Left renal pelvis (tissue), 4 donors: ENCODE measurements at regions not wholly inside any gene's neighbourhood (a gene's known extent, or its start where the extent isn't known, plus 50 kb on each side); places are given as distances from the start of the nearest gene placed in this dataset.

ENCODE experiments used
- DNase-seq, 4 donors: peaks; one replicate each; pipeline ENCODE4 v3.0.0-alpha.2; 2013; ENCODE audit warnings: low read depth in 4 of 4, low spot score in 3 of 4

DNA sequence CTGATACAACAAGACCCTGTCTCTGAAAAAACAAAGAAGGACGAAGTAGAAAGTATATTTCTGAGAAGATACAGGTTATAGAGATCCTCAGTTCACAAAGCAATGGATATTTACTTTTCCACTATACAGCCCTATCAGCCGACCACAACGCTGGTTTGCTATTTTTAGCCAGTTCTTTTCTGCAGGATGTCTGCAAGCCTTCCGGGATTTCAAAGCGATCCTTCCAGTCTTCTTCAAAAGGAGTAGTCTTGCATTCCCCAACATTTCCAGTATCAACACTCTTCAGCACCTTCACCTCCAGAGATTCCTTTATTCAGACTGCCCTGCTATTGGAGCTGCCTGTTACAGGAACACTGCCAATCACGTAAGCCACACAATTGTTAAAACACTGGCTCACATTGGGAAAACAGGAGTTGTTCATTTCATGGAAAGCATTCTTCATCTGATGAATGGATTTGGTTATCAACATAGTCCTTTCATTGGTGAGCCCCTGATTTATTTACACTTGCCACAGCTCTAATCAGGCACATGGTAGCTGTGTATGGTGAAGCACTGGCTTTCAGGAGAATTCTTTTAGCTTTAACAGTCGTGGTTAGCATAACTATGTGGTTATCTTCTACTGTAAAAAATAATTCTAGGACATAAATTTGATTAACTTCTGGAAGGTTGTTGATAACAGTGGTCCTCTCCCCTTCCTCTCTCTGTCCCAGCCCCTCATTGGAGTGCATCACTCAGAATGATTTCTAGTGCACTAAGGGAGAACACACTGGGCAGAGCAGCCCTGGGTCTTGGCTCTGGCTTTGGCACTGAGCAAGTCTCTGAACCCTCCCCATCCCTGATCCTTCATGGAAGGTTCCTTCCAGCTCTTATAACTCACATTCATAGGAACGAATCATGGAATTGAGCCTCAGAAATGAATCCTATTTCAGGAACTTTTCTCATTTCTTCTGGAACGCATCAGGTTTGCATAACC is 109.9 kb upstream of the SORBS2 start:
- no peak for DNase-seq

DNA sequence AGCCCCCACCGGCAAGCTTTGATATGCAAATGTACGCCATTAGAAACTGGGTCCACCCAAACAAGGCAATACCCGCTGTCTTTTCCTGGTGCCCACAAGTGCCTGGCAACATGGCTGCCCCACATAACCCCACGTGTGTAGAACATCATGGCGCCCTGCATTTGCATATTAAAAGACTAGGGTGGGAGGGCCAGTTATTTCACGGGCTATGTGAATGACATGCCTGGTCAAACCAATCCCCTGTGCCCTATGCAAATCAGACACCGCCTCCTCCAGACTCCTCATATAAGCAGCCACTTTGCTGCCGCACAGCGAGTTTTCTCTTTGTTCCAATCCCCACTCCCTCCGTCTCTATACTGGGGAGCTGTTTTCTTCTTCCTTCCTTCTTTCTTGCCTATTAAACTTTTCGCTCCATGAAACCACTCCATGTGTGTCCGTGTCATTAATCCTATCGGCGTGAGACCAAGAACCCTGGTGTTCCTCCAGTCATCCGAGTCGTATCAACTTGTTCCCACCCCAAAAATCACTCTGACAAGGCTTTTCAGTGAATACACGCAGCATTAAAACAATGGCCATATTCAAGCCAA is 112.6 kb upstream of the SORBS2 start:
- no peak for DNase-seq

DNA sequence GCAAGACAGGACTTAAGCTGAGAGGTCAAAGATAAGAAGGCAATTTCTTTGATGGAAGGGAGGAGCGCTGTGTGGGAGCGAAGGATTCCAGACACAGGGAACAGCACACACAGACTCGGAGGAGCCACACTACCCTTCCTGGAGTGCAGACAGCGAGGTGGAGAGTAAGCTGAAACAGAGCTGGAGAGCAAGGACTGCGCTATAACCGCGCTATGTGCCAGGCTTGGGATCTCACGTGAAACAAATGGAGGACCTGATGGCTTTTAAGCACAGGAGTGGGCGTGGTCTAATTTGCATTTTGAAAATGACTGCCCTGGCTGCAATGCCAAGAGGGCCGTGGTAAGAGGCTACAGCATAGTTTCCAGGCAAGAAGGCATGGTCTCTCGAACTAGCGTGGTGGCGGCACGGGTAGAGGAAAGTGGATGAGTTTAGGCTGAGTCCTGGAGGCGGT is 113.9 kb upstream of the SORBS2 start:
- DNase-seq: no peak

DNA sequence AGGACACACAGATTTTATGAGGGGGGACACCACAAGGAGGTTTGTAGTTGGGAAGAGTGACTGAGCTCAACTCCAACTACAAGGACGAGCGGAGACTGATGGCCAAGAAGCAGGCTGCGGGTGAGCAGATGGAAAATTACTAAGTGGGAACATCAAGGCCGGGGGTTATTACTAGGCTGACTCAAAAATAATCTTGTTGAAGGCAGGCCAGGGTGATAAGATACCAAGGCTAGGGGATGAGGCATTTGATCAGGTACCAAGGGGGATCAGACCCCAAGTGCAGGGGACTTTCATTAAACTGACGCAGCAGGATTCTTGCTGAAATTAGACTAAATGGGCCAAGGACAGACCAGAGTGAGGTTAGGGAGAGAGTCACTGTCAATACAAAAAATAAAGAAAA is 119.4 kb upstream of the SORBS2 start:
- no peak for DNase-seq

DNA sequence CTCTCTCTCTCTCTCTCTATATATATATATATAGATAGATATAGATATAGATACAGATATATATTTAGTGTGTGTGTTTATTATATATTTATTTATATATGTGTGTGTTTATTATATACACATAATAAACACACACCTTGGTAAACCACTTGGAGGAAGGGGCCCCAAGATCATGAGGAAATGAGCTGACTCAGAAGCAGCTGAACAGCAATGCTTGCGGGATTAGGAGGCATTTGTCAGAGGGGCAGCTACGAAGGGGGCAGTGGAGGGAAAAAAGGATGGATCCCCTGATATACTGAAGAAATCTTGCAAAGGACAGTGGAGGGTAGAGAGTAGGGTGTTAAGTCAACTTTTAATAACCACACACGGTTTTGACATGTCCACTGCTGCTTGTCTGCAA is 120.0 kb upstream of the SORBS2 start:
- DNase-seq: no peak

DNA sequence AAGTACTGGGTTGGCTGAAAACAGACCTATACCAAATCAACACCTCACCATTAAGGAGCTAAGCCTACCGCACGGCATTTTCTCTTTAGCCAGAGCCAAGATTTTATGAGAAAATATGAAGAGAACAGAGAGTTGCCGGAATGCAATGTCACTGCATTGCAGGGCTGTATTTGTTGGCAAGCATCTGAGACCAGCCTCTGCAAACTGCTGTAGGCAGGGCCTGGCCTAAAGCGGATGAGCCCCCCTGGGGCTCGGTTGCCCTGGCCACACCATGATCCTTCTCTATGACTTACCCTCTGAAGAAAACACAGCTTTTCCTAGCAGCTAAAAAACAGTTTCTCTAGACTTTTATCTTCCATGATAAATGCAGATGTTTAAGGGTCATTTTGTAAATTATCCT is 120.5 kb upstream of the SORBS2 start:
- no peak for DNase-seq

DNA sequence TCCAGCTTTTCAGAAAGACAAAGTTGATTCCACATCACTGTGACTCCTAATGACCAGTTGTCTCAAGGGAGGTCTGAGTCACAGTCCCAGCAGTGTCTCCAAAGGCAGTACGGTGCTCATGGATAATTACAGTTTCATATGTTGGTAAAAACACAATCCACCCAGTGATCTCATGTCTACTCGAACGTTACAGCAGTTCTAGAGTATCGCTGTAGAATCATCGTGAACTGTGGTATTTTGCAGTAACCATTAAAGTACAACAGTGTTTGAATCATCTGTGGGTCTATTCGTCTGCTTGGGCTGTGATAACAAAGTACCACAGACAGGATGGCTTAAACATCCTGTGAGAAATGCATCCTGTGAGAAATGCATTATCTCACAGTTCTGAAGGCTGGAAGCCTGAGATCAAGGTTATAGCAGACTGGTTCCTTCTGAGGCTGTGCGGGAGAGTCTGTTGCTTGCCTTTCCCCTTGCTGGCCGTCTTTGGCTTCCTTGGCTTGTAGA is 121.1 kb upstream of the SORBS2 start:
- no peak for DNase-seq

DNA sequence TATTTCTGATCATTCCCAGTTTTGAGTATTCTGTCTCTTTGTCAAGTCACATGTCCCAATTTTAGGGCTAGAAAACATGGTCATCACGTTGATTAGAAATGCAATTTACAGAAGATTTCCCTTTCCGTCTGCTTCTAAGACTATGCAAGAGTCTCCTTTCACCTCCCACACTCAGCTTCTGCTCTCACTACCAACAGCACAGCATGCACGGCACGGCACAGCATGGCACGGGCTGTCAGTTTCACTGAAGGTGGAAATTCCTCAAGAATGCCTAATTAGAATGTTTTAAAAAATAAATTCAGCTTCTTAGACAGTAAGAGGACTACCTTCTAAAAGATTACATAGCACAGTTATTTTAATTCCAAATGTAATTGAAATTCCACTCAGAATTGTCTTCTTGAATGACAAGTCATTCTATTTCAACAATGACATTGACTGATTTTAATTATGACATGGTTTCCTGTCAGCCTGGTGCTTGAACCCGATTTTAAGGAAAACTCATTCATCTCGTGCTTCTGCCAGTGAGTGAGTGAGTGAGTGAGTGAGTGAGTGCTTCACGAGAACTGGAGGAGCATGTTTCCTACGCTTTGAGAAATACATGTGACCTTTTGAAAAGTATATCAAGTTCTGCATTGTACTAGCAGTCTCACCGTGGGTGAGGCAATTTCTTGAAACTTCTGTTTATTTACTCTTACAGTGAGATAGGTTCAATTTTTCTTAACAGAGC is 124.8 kb upstream of the SORBS2 start:
- DNase-seq: no peak

DNA sequence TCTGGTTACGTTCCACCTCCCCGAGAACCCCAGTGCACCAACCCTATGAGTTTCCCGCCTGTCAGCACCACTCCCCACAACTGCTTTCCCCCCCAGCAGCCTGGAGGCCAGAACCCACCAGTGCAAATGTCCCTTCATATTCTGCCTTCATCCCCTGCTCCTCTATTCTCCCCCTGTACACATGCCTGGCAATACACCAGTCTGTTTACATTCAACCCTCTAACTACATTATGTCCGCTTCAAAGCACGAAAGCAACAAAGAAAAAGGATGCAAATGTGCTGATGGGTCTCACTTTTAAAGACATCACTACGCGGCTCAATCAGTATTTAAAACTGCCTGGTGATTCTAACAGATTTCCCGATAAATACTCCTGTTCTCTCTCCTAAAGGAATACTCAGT is 126.7 kb upstream of the SORBS2 start:
- no peak for DNase-seq

DNA sequence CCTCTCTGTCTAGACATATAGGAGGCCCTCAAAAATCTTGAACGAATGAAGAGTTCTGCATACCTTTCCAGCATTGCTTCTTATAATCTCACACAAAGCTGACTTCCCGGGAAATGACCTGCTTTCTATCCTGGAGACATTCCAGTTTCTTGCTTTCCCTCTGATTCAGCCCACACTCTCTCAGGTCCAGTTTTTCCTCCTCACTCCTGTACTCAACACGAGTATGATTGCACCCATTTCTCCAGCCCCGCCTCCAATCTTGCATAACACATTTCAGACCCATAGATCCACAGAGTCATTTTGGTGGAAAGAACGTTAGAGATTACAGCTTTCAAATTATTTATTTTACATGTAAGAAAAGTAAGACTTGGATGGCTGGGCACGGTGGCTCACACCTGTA is 127.5 kb upstream of the TLR3 start:
- no peak for DNase-seq

DNA sequence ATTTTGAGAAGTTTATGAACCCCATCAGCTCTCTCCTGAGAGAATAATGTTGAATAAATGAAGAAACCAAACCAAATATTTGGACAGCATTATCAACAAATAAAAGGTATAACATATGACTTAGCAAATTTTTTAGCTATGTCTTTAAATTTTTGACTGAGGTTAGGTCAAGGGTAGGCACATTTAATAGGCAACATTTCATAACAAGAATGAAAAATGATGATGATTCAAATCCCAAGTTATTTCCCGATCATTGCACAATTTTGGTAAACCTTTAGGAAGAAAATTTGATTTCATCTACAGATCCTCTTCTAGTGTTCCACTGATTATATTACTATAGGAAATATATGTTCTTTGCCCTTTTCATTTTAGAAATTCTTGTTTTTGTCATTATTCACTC is 123.7 kb upstream of the TLR3 start:
- no peak for DNase-seq

DNA sequence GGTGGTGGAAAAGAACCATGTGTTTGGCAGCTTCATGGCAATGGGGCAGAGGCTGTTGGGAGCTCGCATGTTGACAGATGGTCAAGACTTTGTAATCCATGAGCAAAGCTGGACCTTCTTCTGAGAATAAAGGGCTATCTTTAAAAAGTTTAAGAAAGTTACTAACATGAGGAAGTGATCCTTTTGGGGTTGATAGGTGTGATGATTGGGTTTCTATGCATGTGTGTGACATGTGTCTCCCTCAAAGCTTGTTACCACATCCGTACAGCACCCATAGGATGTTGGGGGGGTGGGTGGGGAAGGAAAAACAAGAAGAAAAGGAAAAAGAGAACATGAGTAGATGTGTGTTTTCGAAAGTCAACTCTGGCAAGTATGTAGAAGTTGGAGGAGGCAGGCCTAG is 123.0 kb upstream of the TLR3 start:
- DNase-seq: no peak

DNA sequence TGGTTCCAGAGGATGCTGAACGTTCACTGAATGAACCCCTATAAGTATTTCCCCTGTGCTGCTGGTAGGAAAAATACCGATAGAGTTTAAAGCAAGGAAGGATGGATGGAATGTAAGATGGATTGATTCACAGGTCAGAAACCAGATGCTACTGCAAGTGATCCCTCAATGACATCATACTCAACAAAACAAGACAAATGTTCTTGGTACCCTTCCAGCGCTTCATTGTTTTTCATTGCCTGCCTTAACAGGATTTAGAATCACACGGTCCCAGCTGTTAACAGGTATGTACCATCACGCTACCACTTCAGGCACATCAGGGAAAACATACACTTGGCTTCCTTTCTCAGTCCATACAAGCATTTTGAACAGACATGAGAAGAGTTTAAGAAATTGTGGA is 118.1 kb upstream of the TLR3 start:
- DNase-seq: no peak

DNA sequence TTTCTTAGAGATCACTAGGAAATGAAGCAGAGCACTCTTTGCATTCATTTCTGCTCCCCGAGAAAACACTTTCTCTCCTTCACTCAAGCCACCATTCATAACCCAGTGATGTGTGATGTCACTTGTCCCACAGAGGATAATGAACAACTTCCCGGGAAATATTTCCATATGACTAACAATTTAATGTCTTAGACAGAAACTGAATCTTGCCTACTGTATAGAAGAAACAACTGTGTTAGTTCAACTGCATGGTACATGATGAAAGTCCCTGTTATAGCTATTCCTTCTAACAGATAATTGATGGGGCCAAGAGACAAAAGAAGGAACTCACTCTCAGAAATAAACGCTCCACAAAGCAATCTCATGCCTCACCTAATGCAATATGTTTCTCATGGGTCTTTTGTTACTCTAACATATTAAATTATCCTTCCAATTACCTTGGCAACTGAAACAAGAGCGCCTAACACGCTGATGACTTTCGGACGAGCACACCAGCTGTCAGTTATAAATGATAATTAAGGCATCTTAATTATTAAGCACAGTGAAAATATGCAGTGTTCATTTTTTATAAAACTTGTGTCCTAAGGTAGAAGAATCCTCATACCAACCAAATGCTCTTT is 113.7 kb upstream of the TLR3 start:
- DNase-seq: no peak

DNA sequence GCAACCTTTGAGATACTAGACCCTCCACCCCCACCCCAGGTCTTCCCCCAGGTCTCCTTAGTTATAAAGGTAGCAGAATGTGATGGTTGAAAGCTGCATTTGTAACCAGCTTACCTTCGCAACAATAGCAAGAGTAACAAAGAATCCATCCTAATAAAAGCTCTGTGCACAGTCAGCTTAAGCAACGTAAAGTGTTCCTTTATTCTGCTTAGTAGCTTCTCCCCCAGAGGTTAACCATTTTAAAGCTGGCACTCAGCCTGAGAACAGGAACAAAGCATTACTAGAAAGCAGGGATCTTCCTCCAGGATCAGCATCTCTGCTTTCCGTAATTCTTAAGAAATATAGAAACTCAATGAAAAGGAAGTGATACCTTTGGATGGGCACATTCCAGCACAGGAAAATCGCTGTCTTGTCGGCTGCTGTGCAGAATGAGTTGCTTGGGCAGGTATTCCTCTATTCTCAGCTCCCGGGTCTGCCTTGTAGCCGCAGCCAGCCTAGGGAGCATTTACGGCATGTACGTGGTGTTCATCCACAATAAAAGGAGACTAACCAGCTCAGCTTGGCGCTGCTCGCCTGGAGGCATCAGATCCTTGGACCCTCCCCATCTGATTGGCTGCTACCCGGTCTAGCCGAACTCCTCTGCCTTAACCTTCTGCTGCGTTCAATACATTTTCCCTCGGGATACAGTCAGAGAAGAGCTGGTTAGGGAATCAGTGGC is 113.0 kb upstream of the TLR3 start:
- no peak for DNase-seq

DNA sequence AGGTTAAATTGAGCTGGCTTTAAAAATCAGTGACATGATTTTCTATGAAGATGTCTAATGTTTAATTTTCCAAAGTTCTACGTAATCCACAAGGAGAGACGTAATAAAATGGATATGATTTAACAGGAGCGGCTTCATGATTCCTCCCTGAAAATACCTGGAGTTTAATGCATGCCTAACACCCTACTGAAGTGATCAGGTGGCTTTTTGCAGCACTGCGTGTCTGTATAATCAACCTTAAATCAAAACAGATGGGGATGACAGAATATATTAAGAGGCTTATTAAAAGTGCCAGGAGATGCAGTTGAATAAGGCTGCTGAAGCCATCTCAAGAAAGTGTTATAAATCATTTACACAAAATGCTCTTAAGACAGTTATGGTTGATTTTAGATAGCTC is 112.4 kb upstream of the TLR3 start:
- DNase-seq: no peak

DNA sequence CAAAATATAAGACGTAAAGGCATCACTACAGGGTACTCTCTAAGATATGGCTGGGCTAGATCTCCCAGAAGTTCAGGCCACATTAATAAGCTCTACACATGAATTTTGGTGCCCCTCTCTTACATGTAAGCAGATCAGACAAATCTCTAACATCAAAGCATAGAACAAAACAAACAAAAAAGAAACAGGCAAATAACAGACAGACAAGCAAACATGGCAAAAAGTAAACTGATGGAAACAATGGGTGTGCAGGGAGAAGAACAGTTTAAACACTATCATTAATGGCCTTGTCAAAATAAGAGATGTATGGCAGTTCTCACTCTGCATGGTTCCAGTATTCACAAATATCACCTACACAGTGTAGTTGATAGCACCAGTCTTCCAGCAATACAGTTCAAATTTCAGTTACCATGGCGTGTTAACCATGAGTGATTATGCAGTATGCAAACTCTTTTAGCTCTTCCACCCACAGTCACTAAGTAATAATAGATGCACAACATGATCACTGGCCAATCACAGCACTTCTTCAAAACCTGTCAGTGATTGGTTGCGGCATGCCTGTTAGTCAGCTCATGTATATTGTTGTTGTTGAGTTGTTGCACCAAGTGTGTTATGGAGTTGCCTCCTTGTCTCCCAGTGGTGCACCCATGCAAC is 110.7 kb upstream of the TLR3 start:
- DNase-seq: no peak

DNA sequence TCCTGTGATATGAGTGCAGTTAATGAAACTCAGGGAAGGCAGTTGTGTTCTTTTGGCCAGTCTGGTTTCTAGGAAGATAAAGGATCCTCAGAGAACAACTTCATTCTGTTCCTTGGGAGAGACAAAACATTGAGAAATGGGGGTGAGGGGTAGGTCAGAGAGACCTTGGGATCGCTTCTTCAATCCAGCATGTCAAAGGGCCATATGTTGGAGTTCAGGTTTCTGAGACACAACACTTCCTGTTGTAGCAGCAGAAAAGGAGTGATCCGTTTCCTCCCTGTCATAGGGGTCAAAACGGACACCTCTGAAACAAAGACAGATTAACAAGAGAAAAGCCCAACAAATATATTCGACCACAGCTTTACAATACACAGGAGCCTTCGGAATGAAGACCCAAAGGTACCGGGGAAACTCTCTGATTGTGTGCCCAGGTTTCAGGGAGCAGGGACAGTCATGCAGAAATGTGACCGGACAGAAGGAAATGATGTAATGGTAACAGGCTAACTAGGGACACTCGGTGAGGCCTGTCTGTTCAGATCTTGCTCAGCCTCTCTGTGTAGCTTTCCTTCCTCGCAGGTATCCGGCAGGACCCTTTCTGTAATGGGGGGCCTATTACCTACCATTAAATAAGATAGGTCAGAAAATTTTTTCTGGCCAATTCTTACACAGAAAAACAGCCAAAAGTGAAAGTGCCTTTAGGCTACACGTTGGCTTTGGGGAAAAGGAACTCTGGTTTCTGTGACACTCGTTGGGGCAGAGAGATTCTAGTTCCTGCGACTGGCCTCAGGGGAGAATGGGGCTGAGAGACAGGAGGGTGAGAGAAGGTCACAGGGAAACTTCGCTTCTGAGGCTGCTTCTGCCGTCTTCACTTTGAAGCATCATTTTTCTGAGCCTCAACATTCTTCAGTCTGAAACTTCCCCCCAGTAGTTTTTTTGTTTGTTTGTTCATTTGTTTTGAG is 103.3 kb upstream of the TLR3 start:
- DNase-seq: no peak

DNA sequence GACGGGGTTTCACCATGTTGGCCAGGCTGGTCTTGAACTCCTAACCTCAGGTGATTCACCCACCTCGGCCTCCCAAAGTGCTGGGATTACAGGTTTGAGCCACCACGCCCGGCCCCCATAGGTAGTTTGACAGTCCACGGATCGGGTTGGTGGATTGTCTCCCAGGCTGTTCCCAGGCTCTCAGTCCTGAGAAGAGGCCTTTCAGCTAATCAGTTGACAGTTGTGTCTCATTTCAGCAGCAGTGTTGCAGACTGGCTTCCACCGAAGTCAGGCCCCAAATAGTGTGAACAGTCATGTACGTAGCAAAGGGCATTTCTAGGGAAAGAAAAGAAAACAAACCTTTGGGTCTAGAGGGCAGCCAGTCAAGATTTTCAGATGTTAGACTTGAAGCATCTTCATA is 102.4 kb upstream of the TLR3 start:
- no peak for DNase-seq
